GM21360 (cell line): ENCODE measurements at regions not wholly inside any gene's neighbourhood (a gene's known extent, or its start where the extent isn't known, plus 50 kb on each side); places are given as distances from the start of the nearest gene placed in this dataset.

Experiments used
- ATAC-seq: cut with Tn5 transposase; IDR thresholded peaks from one replicate; pipeline ENCODE4 v1.9.1; 2021; ENCODE audit warnings: mild to moderate bottlenecking, moderate library complexity; ENCODE audit not compliant: unreplicated experiment

DNA sequence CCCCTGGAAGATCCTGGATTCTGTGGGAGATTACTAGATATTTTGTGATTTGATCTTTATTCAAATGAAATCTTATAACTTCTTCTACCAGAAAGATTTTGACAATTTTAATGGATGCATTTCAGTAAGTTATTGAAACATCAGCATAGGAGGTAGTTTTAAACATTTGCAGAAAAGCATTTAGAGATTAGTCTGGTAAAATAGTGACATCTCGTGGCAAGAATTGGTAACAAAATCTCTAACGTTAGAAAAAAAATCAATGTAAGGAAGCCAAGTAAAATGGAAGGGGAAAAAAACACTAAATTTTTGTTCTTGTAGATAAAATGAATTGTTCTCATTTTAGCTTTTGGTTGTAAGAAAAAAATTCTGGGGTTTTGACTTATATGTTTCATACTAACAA lies 73.3 kb downstream of the TASL start:
- ATAC-seq: no peak

DNA sequence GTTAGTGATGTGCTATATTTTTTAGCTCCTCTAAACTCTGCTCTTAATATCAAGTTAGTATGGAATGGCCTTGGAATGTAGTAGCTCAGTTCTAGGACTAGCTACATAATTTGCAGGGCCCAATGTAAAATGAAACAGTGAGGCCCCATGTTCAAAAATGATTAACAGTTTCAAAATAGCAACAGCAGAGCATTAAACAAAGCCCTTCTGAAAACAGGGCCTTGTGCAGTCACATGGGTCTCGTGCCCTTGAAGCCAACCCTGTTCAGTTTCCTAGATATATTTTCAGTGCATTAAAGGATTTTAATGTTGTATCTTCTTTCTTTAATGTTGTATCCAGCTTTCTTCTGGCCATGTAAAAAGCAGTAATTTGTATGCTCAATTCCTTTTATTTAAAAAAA lies 82.1 kb downstream of the TASL start:
- ATAC-seq: no peak

DNA sequence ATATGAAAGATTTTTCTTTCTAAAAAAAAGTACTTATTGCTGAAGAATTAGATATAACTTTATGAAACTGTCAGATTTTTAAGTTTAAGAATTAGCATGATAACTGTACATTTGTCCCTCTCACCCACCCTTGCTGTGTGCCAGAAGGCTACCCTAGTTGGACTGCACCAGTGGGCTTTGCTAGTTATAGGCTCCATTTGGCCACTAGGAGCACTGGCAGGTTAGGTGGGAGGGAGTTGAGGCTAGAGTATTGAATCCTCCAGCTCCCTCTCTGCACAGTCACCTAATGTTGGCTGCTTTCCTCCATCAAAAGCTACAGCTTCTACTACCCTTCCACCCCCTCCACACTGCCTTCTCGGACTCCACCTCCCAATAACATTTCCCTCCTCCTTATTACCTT lies 84.2 kb downstream of the TASL start:
- no peak for ATAC-seq

DNA sequence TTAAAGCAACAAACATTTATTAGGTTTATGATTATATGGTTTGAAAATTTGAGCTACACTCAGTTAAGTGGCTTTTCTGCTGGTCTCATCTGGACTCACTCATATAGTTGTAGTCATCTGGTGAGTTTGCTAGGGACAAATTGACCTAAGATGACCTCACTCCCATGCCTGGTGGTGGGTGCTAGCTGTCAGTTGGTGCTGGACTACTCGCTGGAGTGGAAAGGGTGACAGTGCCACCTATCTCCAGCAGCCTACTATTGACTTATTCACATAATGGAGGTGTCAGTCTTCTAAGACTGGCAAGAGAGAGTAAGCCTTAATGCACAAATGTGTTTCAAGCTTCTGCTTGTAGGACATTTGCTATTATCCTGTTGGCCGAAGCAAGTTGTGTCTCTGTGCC lies 88.2 kb downstream of the TASL start:
- no peak for ATAC-seq

DNA sequence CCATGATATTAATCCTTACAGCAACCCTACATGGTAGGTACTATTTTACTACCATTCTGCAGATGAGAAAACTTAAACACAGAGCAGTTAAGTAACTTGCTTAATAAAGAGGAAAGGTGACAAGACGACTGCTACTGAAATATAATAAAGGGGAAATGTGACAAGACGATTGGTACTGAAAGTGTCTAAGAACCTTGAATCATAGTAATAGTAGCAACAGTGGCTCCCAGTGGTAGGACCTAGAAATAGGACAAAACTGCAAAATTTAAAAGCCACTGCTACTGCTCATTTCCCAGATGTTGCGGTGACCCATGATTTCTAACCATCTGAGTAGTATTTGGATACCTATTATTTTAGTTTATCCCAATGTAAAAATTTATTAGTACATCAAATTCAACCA lies 89.5 kb downstream of the TASL start:
- ATAC-seq: peak; percentile 89

DNA sequence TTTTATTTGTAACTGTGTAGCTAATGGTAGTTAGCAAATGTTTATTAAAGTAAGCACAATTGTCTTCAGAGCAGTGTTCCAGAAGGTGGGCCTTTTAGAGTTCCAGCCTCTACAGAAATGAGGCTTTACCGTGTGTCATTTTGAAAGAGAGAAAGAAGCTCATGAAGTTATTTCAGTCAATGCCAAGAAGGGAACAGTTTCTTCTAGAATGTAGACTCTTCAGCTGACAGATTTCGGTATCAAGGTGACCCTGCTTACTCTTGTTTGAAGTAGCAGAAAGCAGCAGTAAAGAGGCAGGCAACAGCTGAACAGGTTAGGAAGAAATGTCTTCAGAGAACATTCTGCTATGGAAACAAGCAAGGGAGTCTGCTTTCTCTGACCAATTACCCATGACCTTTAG lies 93.6 kb downstream of the TASL start:
- peak; percentile 76 for ATAC-seq

DNA sequence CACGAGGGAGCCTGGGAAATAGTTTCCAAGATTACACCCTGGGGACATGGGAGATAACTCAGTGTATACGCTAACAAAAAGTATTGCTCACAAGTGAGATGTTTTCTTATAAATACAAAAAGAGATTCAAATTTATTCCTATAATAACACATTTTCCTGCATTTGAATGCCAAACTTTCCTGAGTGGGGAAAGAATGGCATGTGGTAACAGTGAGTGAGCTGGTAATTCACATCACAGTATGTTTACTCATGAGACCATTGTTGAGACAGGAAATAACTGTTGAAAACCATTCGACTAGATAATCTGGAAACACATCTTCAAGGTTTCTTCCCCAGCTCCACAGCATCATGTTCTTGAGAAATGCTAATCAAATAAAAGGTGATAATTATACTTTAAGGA lies 109.1 kb downstream of the TASL start:
- ATAC-seq: no peak
